ENCODE measurements at regions not wholly inside any gene's neighbourhood (a gene's known extent, or its start where the extent isn't known, plus 50 kb on each side); places are given as distances from the start of the nearest gene placed in this dataset.

GRCh38 chr11:67820081-67820480 lies 145.7 kb upstream of the ALDH3B2 start:
- TF ChIP-seq GATA2 (IDR thresholded peaks at IDR 0.05; ENCODE audit: low read depth, low read length) (no peak), GATA3 (IDR thresholded peaks at IDR 0.05; ENCODE audit: low read depth, low read length) (no peak)

All from SH-SY5Y (cell line).